Thyroid gland (tissue), 4 donors: ENCODE measurements at regions not wholly inside any gene's neighbourhood (a gene's known extent, or its start where the extent isn't known, plus 50 kb on each side); places are given as distances from the start of the nearest gene placed in this dataset.

Experiments used
- DNase-seq, 2 donors: peaks; one replicate each; pipeline ENCODE4 v3.0.0-alpha.2; 2019
- H3K27ac ChIP-seq, 3 donors: fragments of 200-600 bp; sonication (generic); 1 replicate in 2 of 3; 2 replicates in 1 of 3; pipeline ENCODE4 v1.5.1; 2016 to 2019; ENCODE audit warnings: mild to moderate bottlenecking in 1 of 3, moderate library complexity in 1 of 3
- H3K27me3 ChIP-seq: fragments of 200-600 bp; sonication (generic); one replicate; pipeline ENCODE4 v1.5.1; 2019
- H3K36me3 ChIP-seq, 2 donors: fragments of 200-600 bp; sonication (generic); one replicate each; pipeline ENCODE4 v1.5.1; 2016 to 2019
- H3K4me1 ChIP-seq, 2 donors: fragments of 200-600 bp; sonication (generic); one replicate each; pipeline ENCODE4 v1.5.1; 2017 to 2019
- H3K4me3 ChIP-seq, 3 donors: fragments of 200-600 bp; sonication (generic); replicated peaks in 1 of 3; 1 replicate in 2 of 3; 2 replicates in 1 of 3; pipeline ENCODE4 v1.5.1; 2016; ENCODE audit warnings: mild to moderate bottlenecking in 1 of 3
- H3K9me3 ChIP-seq: fragments of 200-600 bp; sonication (generic); one replicate; pipeline ENCODE4 v1.5.1; 2017
- CTCF ChIP-seq, 6 experiments: fragments of 200-600 bp in 3 of 6; fragments of 450-650 bp in 3 of 6; sonication (generic) in 3 of 6; IDR thresholded peaks; one replicate each; pipeline ENCODE4 v1.5.1; 2016 to 2019; ENCODE audit warnings: antibody characterized with exemption in 6 of 6, mild to moderate bottlenecking in 2 of 6, inconsistent platforms in 1 of 6, moderate library complexity in 1 of 6
- POLR2A ChIP-seq, 2 donors: fragments of 450-650 bp; IDR thresholded peaks; one replicate each; pipeline ENCODE4 v1.6.1; 2017; ENCODE audit warnings: antibody characterized with exemption in 2 of 2, mild to moderate bottlenecking in 2 of 2, moderate library complexity in 1 of 2
- WGBS, 2 donors: methylation state at CpG; one replicate each; pipeline ENCODE4 v1.1.5; 2017; 5-methylcytosine and 5-hydroxymethylcytosine counted together
- intact Hi-C: fragments of 100-400 bp; cut with DNase I; formaldehyde crosslinking; loops from one replicate; pipeline ENCODE4 v1.15.1; 2023

- intact Hi-C loops = no loop called here
- H3K4me3 ChIP-seq = no peak overlapping the region
- WGBS, 2 donors = 56 to 58% methylated on average over 1 of the region's 1 CpG
These were observed 144.8 kb upstream of the GULP1 start for GRCh38 chr2:188146888-188147287.

GRCh38 chr2:188151670-188152069 is 140.0 kb upstream of the GULP1 start:
- no peak overlapping the region for H3K4me3 ChIP-seq
- intact Hi-C loops = no loop called here
- H3K27ac ChIP-seq = no peak overlapping the region
- WGBS, 2 donors = 31 to 65% methylated on average over 1 of the region's 1 CpG
- DNase-seq = no peak
- H3K4me1 ChIP-seq = no peaks in the 10 kb centered on the region
- no peaks in the 10 kb centered on the region for H3K36me3 ChIP-seq
- TF ChIP-seq CTCF (IDR thresholded peaks at IDR 0.05) = no peak
- TF ChIP-seq POLR2A (IDR thresholded peaks at IDR 0.05) = no peak
- H3K27me3 ChIP-seq = no peaks in the 10 kb centered on the region
- no peaks in the 10 kb centered on the region for H3K9me3 ChIP-seq

More at GRCh38 chr2:188146888-188147287, 144.8 kb upstream of the GULP1 start:
- H3K27ac ChIP-seq = no peak overlapping the region
- H3K27me3 ChIP-seq = no peaks in the 10 kb centered on the region
- no peaks in the 10 kb centered on the region for H3K4me1 ChIP-seq
- no peak for DNase-seq
- H3K36me3 ChIP-seq = no peaks in the 10 kb centered on the region
- no peaks in the 10 kb centered on the region for H3K9me3 ChIP-seq
- no peak for TF ChIP-seq CTCF (IDR thresholded peaks at IDR 0.05)
- no peak for TF ChIP-seq POLR2A (IDR thresholded peaks at IDR 0.05)

GRCh38 chr2:188158337-188159100 is 133.2 kb upstream of the GULP1 start:
- no peak for DNase-seq
- intact Hi-C loops = no loop called here

GRCh38 chr2:188159484-188159883 is 132.2 kb upstream of the GULP1 start:
- H3K27me3 ChIP-seq = no peaks in the 10 kb centered on the region
- no peak overlapping the region for H3K27ac ChIP-seq
- H3K4me1 ChIP-seq = no peaks in the 10 kb centered on the region
- H3K36me3 ChIP-seq = no peaks in the 10 kb centered on the region
- no peak for DNase-seq
- H3K9me3 ChIP-seq = no peaks in the 10 kb centered on the region
- no peak overlapping the region for H3K4me3 ChIP-seq
- TF ChIP-seq POLR2A (IDR thresholded peaks at IDR 0.05) (no peak), CTCF (IDR thresholded peaks at IDR 0.05) (no peak)
- intact Hi-C loops = no loop called here
- 89% methylated on average over 2 of the region's 2 CpGs for WGBS, 2 donors

More at GRCh38 chr2:188158337-188159100, 133.2 kb upstream of the GULP1 start:
- Histone ChIP-seq H3K4me1 (no peaks in the 10 kb centered on the region), H3K36me3 (no peaks in the 10 kb centered on the region), H3K9me3 (no peaks in the 10 kb centered on the region), H3K4me3 (no peak overlapping the region), H3K27ac (no peak overlapping the region), H3K27me3 (no peaks in the 10 kb centered on the region)
- TF ChIP-seq CTCF (IDR thresholded peaks at IDR 0.05) (no peak), POLR2A (IDR thresholded peaks at IDR 0.05) (no peak)
- 80 to 84% methylated on average over 9 of the region's 9 CpGs for WGBS, 2 donors

GRCh38 chr2:188170356-188170755 is 121.3 kb upstream of the GULP1 start:
- no peaks in the 10 kb centered on the region for H3K4me1 ChIP-seq
- H3K27me3 ChIP-seq = no peaks in the 10 kb centered on the region
- no peak overlapping the region for H3K27ac ChIP-seq
- no peak for DNase-seq
- no peaks in the 10 kb centered on the region for H3K9me3 ChIP-seq
- WGBS, 2 donors = 82 to 87% methylated on average over 4 of the region's 4 CpGs
- TF ChIP-seq POLR2A (IDR thresholded peaks at IDR 0.05) = no peak
- TF ChIP-seq CTCF (IDR thresholded peaks at IDR 0.05) = no peak
- no peak overlapping the region for H3K4me3 ChIP-seq
- intact Hi-C loops = no loop called here
- H3K36me3 ChIP-seq = no peaks in the 10 kb centered on the region
